Hematopoietic multipotent progenitor cell treated with erythropoietin and hydrocortisone succinate and interleukin-3 and kit ligand, for 4 days (in vitro differentiated cells): ENCODE measurements at regions not wholly inside any gene's neighbourhood (a gene's known extent, or its start where the extent isn't known, plus 50 kb on each side); places are given as distances from the start of the nearest gene placed in this dataset.
"Not testable (repeated sequence)": the region's sequence is repeated elsewhere in the genome, so short reads cannot be mapped to it uniquely, and the experiment has no call there.

Experiments
- DNase-seq: peaks from one replicate; pipeline ENCODE4 v3.0.0-alpha.2; 2015

- no peak for DNase-seq
Observed at GRCh38 chr10:2616215-2616614, 451.1 kb upstream of the PFKP start.

DNA sequence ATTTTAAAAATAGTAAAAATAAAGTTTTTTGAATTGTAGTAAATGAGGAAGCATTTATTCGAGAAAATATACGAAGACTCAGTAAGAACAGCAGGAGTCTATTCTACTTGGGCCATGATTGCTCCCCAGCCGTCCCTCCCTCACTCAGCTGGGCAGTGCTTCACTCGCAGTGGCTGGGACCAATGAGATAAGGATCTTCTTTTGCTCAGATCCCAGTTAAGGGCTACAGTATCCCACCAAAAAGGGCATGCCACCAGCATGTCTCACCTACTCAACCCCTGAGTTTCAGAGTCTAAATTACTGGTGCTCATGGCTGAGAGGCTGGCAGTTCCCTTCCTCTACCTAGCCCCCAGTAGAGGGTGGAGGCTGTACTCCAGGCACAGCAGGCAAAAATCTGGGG lies 455.7 kb upstream of the PFKP start:
- no peak for DNase-seq

DNA sequence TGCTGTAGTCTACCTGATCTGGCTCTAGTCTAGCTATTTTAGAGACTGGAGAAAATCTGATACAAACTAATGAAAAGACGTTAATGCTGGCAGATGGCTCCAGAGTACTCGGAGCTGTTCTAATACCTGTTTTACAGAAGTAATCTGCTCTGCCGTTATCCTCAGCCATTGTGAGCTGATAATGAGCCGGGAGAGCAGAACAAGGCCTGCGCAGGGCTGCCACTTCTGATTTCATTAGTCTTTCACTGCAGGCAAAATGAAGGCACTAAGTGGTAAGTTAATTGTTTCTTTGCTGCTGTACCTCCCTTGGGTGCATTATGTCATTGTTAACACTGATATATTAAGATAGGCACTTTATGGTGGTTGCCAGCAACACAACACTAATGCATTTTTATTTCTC lies 456.4 kb upstream of the PFKP start:
- DNase-seq = no peak

GRCh38 chr10:2604891-2605290 lies 462.5 kb upstream of the PFKP start:
- no peak for DNase-seq

- DNase-seq = no peak
Observed at GRCh38 chr10:2599571-2599970, 467.8 kb upstream of the PFKP start.

DNA sequence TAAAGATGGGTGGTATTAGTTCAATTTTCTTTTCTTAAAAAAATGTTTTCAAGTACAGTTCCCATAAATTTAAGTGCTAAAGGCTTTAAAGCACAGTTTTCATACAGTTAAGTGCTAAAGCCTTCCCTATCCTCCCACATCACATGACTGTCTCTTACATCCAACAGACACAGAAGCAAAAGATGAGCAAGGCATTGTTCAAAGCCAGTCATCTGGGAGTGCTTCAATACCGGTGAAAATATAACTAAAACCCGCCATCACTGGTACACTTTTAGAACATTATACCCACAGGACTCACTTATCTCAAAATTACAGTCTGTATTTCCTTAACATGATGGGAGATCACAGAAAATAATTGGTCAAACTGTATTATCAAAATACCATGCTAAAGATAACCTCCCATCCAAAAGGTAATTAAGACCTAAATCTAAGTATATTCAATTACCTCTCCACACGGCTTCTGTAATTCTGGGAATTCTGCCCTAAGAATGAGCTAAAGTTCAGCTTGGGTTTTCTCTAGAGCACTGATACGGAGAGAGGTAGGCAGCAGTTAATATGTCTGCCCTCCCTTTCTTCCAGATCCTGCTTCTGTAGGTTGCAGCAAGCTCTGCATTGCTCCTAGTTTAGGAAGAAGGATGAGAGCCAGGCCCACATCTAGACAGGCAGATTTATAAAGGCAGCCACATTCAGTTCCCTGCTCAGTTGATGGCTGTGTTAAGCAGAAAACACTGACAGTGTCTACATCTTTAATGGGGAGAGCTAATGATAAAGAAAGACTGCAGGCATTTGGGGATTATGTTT lies 474.8 kb upstream of the PFKP start:
- DNase-seq = no peak

- DNase-seq = no peak
Observed at GRCh38 chr10:2589196-2589595, 478.2 kb upstream of the PFKP start.

- DNase-seq = no peak
Observed at GRCh38 chr10:2584385-2584784, 483.0 kb upstream of the PFKP start.

GRCh38 chr10:2576892-2577291 lies 490.5 kb upstream of the PFKP start:
- DNase-seq = no peak

DNA sequence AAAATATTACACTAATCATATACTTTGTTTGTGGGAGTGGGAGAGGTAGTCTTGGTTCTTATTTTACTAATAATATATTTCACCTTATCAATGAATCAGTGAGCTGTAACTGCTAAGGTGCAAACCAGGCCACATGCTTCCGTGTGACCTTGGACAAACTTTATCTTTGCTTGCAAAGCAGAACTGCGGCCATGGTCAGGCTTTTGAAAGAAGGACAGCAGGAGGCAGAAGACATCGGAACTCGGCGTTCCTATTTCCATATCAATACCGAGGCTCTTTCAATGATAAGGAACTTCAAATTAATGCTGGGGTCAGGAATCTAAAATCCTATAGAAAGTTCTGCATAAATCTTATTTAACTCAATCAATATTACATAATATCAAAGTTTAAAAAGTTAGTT lies 491.9 kb upstream of the PFKP start:
- DNase-seq = no peak

GRCh38 chr10:2572611-2573010 lies 494.7 kb upstream of the PFKP start:
- no peak for DNase-seq

DNA sequence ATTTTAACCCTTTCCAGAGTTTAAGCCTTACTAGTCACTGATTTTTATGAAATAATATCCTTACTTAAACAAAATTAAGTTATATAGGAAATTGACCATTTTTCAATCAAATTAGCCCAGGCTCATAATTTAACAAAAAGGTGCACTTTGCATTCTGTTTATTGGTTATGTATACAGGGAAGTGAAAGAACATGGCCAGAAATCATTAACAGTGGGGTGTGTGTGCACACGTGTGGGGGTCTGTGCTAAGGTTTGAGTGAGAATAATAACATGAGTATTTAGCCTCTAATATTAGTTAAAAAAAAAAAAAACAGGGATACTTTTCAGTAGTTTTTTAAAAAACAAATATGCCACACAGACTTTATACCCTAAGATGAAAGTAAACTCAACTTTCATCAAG lies 510.5 kb upstream of the PFKP start:
- no peak for DNase-seq

- DNase-seq = no peak
Observed at GRCh38 chr10:2548071-2548470, 519.3 kb upstream of the PFKP start.

DNA sequence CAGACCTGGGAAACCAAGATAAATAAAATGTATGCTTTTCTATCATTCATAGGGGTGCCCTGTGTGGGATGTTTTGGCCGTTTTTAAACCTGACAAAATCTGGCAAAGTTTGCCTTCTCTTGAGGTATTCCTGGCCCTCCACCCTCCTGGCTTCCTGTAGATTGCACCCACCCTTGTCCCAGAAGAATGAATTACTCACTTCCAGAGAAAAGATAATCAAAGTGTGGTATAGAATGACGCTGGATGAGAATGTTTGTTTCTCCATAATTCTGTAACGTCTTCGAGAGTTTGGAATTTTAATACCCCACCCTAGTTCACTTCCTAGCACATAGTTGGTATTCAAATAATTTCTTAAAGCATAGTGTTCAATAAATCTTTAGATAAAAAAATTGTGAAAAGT lies 519.7 kb upstream of the PFKP start:
- DNase-seq = no peak

GRCh38 chr10:2546894-2547293 lies 520.5 kb upstream of the PFKP start:
- not testable (repeated sequence) for DNase-seq

- DNase-seq = peak; percentile 2
Observed at GRCh38 chr10:2543974-2544373, 523.4 kb upstream of the PFKP start.

DNA sequence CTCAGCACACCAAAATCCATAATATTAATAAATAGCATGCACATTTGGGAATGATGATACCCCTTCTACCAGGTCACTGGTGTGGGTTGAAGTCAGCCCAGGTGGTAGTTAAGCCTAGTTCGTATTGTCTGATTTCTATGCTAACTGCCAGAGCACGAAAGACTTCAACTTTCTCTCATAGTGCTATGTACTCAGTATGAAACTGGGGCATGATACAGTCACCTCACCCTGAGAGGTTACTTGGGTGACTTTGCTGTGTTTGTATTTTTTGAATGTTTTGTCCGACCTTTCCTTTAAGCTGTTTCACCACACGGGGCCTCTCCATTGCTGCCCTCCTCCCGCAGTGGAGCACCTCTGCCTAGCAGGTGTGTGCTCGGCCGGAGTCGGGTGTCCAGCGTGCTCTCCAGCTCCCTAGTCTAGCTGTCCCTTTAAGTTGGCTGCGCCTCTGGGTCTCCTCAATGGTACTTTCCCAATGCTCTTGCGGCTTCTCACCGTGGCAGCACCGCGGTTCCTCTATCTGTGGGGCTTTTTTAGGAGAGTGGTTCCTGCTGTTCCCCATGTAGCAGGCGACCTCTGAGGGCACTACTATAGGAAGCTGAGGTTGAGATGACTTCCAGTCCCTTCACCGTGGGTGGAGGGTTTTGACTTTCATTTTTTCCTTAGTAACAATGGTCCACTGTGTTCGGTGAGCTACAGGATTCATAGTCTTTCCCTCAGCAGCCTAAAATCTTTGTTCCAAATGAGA lies 524.0 kb upstream of the PFKP start:
- no peak for DNase-seq

GRCh38 chr10:2541176-2541575 lies 526.2 kb upstream of the PFKP start:
- DNase-seq = no peak

GRCh38 chr10:2529945-2530344 lies 537.4 kb upstream of the PFKP start:
- no peak for DNase-seq

GRCh38 chr10:2525781-2526180 lies 541.6 kb upstream of the PFKP start:
- DNase-seq = no peak

GRCh38 chr10:2519139-2519538 lies 548.2 kb upstream of the PFKP start:
- DNase-seq = no peak

GRCh38 chr10:2509081-2509531 lies 558.2 kb upstream of the PFKP start:
- DNase-seq = no peak

DNA sequence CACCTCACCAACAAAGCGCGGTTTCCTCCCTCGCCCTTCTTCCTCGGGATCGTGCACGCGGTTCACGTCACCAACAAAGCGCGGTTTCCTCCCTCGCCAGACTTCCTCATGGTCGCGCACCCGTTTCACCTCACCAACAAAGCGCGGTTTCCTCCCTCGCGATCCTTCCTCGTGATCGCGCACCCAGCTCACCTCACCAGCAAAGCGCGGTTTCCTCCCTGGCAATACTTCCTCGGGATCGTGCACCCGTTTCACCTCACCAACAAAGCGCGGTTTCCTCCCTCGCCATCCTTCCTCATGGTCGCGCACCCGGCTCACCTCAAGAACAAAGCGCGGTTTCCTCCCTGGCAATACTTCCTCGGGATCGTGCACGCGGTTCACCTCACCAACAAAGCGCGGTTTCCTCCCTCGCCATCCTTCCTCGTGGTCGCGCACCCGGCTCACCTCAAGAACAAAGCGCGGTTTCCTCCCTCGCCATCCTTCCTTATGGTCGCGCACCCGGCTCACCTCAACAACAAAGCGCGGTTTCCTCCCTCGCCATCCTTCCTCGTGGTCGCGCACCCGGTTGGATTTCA lies 565.9 kb upstream of the PFKP start:
- DNase-seq = peak; percentile 4

DNA sequence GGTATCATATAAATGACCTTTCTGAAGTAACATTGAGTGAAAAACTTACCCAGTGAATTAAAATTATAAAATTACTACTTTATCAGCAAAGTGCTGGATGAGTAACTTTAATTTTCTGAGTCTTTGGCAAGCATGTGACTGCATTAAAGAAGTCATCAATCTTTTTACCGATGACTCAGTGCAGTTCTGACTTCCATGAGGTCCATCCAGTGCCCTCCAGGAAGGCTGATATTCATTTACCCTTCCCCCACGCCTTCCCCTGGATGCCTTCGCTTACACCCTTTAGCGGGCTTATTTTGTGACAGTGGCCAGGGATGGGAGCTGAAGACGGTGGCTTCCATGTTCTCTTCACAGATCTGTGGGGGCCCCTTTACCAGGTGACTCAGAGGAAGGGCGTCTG lies 572.9 kb upstream of the PFKP start:
- DNase-seq = no peak
